ENCODE measurements at regions not wholly inside any gene's neighbourhood (a gene's known extent, or its start where the extent isn't known, plus 50 kb on each side); places are given as distances from the start of the nearest gene placed in this dataset.

DNA sequence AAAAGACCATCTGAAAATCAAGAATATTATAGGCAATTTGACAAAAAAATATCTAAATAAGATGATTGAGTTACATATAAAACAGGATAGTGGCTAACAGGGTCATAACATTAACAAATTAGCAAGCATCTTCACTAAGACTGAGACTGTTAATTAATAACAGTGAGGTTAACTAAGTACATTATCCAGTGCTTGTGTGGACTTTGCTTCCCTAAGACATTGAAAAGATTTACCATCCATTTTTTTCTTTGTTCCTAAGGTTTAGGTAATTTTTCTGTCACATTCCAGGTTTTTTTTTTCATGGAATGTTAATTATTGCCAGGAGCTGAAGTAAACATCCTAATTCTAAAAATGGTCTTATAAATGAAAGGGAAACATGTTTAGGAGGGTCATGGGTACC is 227.6 kb downstream of the ANKRD7 start:
- TF ChIP-seq NR2F2 (IDR thresholded peaks at IDR 0.05): no peak
- no peak for TF ChIP-seq RAD21 (IDR thresholded peaks at IDR 0.05)
- TF ChIP-seq, protein P1, sequence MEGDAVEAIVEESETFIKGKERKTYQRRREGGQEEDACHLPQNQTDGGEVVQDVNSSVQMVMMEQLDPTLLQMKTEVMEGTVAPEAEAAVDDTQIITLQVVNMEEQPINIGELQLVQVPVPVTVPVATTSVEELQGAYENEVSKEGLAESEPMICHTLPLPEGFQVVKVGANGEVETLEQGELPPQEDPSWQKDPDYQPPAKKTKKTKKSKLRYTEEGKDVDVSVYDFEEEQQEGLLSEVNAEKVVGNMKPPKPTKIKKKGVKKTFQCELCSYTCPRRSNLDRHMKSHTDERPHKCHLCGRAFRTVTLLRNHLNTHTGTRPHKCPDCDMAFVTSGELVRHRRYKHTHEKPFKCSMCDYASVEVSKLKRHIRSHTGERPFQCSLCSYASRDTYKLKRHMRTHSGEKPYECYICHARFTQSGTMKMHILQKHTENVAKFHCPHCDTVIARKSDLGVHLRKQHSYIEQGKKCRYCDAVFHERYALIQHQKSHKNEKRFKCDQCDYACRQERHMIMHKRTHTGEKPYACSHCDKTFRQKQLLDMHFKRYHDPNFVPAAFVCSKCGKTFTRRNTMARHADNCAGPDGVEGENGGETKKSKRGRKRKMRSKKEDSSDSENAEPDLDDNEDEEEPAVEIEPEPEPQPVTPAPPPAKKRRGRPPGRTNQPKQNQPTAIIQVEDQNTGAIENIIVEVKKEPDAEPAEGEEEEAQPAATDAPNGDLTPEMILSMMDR (IDR thresholded peaks at IDR 0.05; ENCODE audit: low read depth, low read length, missing input control): no peak
- TF ChIP-seq, protein P2, sequence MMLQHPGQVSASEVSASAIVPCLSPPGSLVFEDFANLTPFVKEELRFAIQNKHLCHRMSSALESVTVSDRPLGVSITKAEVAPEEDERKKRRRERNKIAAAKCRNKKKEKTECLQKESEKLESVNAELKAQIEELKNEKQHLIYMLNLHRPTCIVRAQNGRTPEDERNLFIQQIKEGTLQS (IDR thresholded peaks at IDR 0.05): no peak
- no peak for TF ChIP-seq FOXA2 (IDR thresholded peaks at IDR 0.05)
- TF ChIP-seq GABPA (IDR thresholded peaks at IDR 0.05 in 1 of 2, conservative IDR thresholded peaks at IDR 0.05 in 1 of 2): no peak
- TF ChIP-seq TAF1 (conservative IDR thresholded peaks at IDR 0.05): no peak
- no peak for TF ChIP-seq FOXA1 (IDR thresholded peaks at IDR 0.05)
- TF ChIP-seq JUND (IDR thresholded peaks at IDR 0.05): no peak
- TF ChIP-seq, protein P3, sequence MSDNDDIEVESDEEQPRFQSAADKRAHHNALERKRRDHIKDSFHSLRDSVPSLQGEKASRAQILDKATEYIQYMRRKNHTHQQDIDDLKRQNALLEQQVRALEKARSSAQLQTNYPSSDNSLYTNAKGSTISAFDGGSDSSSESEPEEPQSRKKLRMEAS (IDR thresholded peaks at IDR 0.05): no peak
- TF ChIP-seq HNF4G (IDR thresholded peaks at IDR 0.05): no peak
- TF ChIP-seq, protein P4, sequence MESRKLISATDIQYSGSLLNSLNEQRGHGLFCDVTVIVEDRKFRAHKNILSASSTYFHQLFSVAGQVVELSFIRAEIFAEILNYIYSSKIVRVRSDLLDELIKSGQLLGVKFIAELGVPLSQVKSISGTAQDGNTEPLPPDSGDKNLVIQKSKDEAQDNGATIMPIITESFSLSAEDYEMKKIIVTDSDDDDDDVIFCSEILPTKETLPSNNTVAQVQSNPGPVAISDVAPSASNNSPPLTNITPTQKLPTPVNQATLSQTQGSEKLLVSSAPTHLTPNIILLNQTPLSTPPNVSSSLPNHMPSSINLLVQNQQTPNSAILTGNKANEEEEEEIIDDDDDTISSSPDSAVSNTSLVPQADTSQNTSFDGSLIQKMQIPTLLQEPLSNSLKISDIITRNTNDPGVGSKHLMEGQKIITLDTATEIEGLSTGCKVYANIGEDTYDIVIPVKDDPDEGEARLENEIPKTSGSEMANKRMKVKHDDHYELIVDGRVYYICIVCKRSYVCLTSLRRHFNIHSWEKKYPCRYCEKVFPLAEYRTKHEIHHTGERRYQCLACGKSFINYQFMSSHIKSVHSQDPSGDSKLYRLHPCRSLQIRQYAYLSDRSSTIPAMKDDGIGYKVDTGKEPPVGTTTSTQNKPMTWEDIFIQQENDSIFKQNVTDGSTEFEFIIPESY (IDR thresholded peaks at IDR 0.05): no peak
- TF ChIP-seq EGR1 (IDR thresholded peaks at IDR 0.05; ENCODE audit: low read depth in 2 of 2): no peak
- no peak for TF ChIP-seq RXRA (IDR thresholded peaks at IDR 0.05)
- TF ChIP-seq, protein P5, sequence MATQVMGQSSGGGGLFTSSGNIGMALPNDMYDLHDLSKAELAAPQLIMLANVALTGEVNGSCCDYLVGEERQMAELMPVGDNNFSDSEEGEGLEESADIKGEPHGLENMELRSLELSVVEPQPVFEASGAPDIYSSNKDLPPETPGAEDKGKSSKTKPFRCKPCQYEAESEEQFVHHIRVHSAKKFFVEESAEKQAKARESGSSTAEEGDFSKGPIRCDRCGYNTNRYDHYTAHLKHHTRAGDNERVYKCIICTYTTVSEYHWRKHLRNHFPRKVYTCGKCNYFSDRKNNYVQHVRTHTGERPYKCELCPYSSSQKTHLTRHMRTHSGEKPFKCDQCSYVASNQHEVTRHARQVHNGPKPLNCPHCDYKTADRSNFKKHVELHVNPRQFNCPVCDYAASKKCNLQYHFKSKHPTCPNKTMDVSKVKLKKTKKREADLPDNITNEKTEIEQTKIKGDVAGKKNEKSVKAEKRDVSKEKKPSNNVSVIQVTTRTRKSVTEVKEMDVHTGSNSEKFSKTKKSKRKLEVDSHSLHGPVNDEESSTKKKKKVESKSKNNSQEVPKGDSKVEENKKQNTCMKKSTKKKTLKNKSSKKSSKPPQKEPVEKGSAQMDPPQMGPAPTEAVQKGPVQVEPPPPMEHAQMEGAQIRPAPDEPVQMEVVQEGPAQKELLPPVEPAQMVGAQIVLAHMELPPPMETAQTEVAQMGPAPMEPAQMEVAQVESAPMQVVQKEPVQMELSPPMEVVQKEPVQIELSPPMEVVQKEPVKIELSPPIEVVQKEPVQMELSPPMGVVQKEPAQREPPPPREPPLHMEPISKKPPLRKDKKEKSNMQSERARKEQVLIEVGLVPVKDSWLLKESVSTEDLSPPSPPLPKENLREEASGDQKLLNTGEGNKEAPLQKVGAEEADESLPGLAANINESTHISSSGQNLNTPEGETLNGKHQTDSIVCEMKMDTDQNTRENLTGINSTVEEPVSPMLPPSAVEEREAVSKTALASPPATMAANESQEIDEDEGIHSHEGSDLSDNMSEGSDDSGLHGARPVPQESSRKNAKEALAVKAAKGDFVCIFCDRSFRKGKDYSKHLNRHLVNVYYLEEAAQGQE (IDR thresholded peaks at IDR 0.05): no peak
- no peak for TF ChIP-seq SP1 (IDR thresholded peaks at IDR 0.05)
- TF ChIP-seq HNF4A (conservative IDR thresholded peaks at IDR 0.05): no peak
- no peak for TF ChIP-seq YY1 (IDR thresholded peaks at IDR 0.05)
- Histone ChIP-seq H3K36me3 (ENCODE audit: control insufficient read depth in 4 of 4, insufficient read depth in 3 of 4, low read depth in 1 of 4, low read length in 3 of 4) (no peaks in the 10 kb centered on the region), H3K27me3 (ENCODE audit: control insufficient read depth in 4 of 4, insufficient read depth in 4 of 4, low read length in 3 of 4) (no peaks in the 10 kb centered on the region), H3K9me3 (ENCODE audit: control insufficient read depth in 4 of 4, low read length in 3 of 4) (no peaks in the 10 kb centered on the region), H3K9ac (ENCODE audit: low read depth in 1 of 2, low read length in 2 of 2) (no peak overlapping the region), H3K4me1 (ENCODE audit: control insufficient read depth in 4 of 4, insufficient read depth in 4 of 4, low read length in 3 of 4) (no peaks in the 10 kb centered on the region), H3K4me3 (ENCODE audit: low read depth in 1 of 3, low read length in 3 of 3) (no peak overlapping the region), H3K27ac (ENCODE audit: low read depth in 1 of 2, low read length in 2 of 2) (no peak overlapping the region)
- no peak for DNase-seq (ENCODE audit: low spot score)

Data from liver (tissue), 7 donors.